Natural killer cell (primary cell): ENCODE measurements at regions not wholly inside any gene's neighbourhood (a gene's known extent, or its start where the extent isn't known, plus 50 kb on each side); places are given as distances from the start of the nearest gene placed in this dataset.
A peak's percentile ranks its signal among the peaks of the same experiment; 100 is the strongest.

Experiments
- ATAC-seq, 3 donors: fragments of 150-1000 bp in 2 of 3; fragments of 200-7000 bp in 1 of 3; cut with Tn5 transposase; 1 replicate in 1 of 3; 2 replicates in 2 of 3; pipeline ENCODE4 v1.10.0; 2021; ENCODE audit warnings: mild to moderate bottlenecking in 2 of 3, moderate library complexity in 2 of 3
- DNase-seq, 2 donors: peaks; one replicate each; pipeline versions ENCODE4 v3.0.0 to v3.0.0-alpha.2; 2013 to 2021; ENCODE audit warnings: mixed read lengths in 1 of 2
- H3K27ac ChIP-seq: one replicate; pipeline ENCODE4 v1.5.1; 2013; ENCODE audit warnings: mild to moderate bottlenecking, low read length
- H3K27me3 ChIP-seq: one replicate; pipeline ENCODE4 v1.6.1; 2013; ENCODE audit warnings: low read length; ENCODE audit not compliant: control insufficient read depth, insufficient read depth
- H3K36me3 ChIP-seq: one replicate; pipeline ENCODE4 v1.6.1; 2013; ENCODE audit warnings: low read length; ENCODE audit not compliant: control insufficient read depth, insufficient read depth
- H3K4me1 ChIP-seq: one replicate; pipeline ENCODE4 v1.6.1; 2013; ENCODE audit warnings: low read length; ENCODE audit not compliant: control insufficient read depth, insufficient read depth
- H3K4me3 ChIP-seq: one replicate; pipeline ENCODE4 v1.5.1; 2013; ENCODE audit warnings: low read length
- H3K9me3 ChIP-seq: one replicate; pipeline ENCODE4 v1.6.1; 2013; ENCODE audit warnings: low read length; ENCODE audit not compliant: control insufficient read depth, insufficient read depth
- H3K27ac Mint-ChIP-seq, 2 donors: one replicate each; pipeline ENCODE4 v1.8.0; 2022; ENCODE audit warnings: mild to moderate bottlenecking in 2 of 2, mixed read lengths in 2 of 2, moderate library complexity in 1 of 2
- H3K27me3 Mint-ChIP-seq, 2 donors: one replicate each; pipeline ENCODE4 v1.8.0; 2022; ENCODE audit warnings: low read depth in 2 of 2, mixed read lengths in 2 of 2
- H3K36me3 Mint-ChIP-seq: one replicate; pipeline ENCODE4 v1.8.0; 2022; ENCODE audit warnings: mixed read lengths
- H3K4me1 Mint-ChIP-seq, 2 donors: one replicate each; pipeline ENCODE4 v1.8.0; 2022; ENCODE audit warnings: mixed read lengths in 2 of 2
- H3K4me3 Mint-ChIP-seq: one replicate; pipeline ENCODE4 v1.8.0; 2022; ENCODE audit warnings: mild to moderate bottlenecking, moderate library complexity, mixed read lengths
- H3K9me3 Mint-ChIP-seq, 2 donors: one replicate each; pipeline ENCODE4 v1.8.0; 2022; ENCODE audit warnings: mixed read lengths in 2 of 2
- CTCF ChIP-seq: fragments of 200-600 bp; IDR thresholded peaks from one replicate; pipeline ENCODE4 v1.8.0; 2022; ENCODE audit warnings: antibody characterized with exemption
- WGBS: methylation state at CpG from one replicate; pipeline ENCODE4 v1.1.7; 2013; ENCODE audit warnings: missing lambda C conversion rate; ENCODE audit not compliant: insufficient coverage; 5-methylcytosine and 5-hydroxymethylcytosine counted together
- intact Hi-C: fragments of 100-400 bp; cut with micrococcal nuclease; formaldehyde crosslinking; loops from one replicate; pipeline ENCODE4 v1.14.2; 2022

GRCh38 chr11:62026739-62027370 lies 59.4 kb upstream of the FTH1 start:
- Histone ChIP-seq H3K27me3 (no peaks in the 10 kb centered on the region), H3K36me3 (no peaks in the 10 kb centered on the region), H3K27ac (peak overlapping the region; percentile 91), H3K4me1 (peaks cover 16% of the 10 kb centered on the region), H3K9me3 (no peaks in the 10 kb centered on the region), H3K4me3 (no peak overlapping the region)
- WGBS: 88% methylated on average over 6 of the region's 6 CpGs
- ATAC-seq: no peak
- H3K9me3 Mint-ChIP-seq: no peaks in the 10 kb centered on the region
- no peaks in the 10 kb centered on the region for H3K36me3 Mint-ChIP-seq
- intact Hi-C loops: loop anchor here (5.0 kb wide), 1 partner anchor 55 kb away; no protein-coding TSS in a partner anchor
- no peak overlapping the region for H3K4me3 Mint-ChIP-seq
- TF ChIP-seq CTCF: no peak
- DNase-seq: no peak
- no peaks in the 10 kb centered on the region for H3K27me3 Mint-ChIP-seq
- peaks cover 13 to 16% of the 10 kb centered on the region in 2 donors for H3K4me1 Mint-ChIP-seq
- peak overlapping the region; percentile 87 to 93 for H3K27ac Mint-ChIP-seq

GRCh38 chr11:62025487-62026105 lies 58.2 kb upstream of the FTH1 start:
- H3K4me3 ChIP-seq: no peak overlapping the region
- H3K36me3 ChIP-seq: no peaks in the 10 kb centered on the region
- 2% methylated on average over 13 of the region's 13 CpGs for WGBS

GRCh38 chr11:62024936-62025486 lies 57.6 kb upstream of the FTH1 start:
- peaks cover 13 to 16% of the 10 kb centered on the region in 2 donors for H3K4me1 Mint-ChIP-seq
- Histone ChIP-seq H3K27ac (peak overlapping the region; percentile 91), H3K27me3 (no peaks in the 10 kb centered on the region), H3K9me3 (peaks cover 7% of the 10 kb centered on the region), H3K4me1 (peaks cover 16% of the 10 kb centered on the region), H3K36me3 (no peaks in the 10 kb centered on the region), H3K4me3 (no peak overlapping the region)
- H3K36me3 Mint-ChIP-seq: peaks cover 8% of the 10 kb centered on the region
- H3K27ac Mint-ChIP-seq: peak overlapping the region; percentile 87 to 93
- intact Hi-C loops: loop anchor here (1.0 to 5.0 kb wide), 2 partner anchors 57 to 58 kb away; partner anchors contain the start of gene FTH1
- DNase-seq: no peak
- H3K4me3 Mint-ChIP-seq: peak overlapping the region; percentile 75
- H3K9me3 Mint-ChIP-seq: peaks cover 0 to 4% of the 10 kb centered on the region in 2 donors
- 64% methylated on average over 2 of the region's 6 CpGs for WGBS
- no peak for ATAC-seq
- no peak for TF ChIP-seq CTCF
- no peaks in the 10 kb centered on the region for H3K27me3 Mint-ChIP-seq

More at GRCh38 chr11:62025487-62026105, 58.2 kb upstream of the FTH1 start:
- Histone ChIP-seq H3K4me1 (peaks cover 16% of the 10 kb centered on the region), H3K9me3 (peaks cover 7% of the 10 kb centered on the region), H3K27me3 (no peaks in the 10 kb centered on the region), H3K27ac (peak overlapping the region; percentile 91)
- ATAC-seq (peak; percentile 82 to 93 (median 84)), DNase-seq (peak; percentile 70 to 96)
- Mint-ChIP-seq H3K27me3 (no peaks in the 10 kb centered on the region), H3K4me1 (peaks cover 13 to 16% of the 10 kb centered on the region in 2 donors), H3K27ac (peak overlapping the region; percentile 87 to 93), H3K36me3 (peaks cover 8% of the 10 kb centered on the region), H3K4me3 (peak overlapping the region; percentile 75), H3K9me3 (peaks cover 0 to 4% of the 10 kb centered on the region in 2 donors)
- TF ChIP-seq CTCF: no peak
- intact Hi-C loops: loop anchor here (1.0 to 5.0 kb wide), 2 partner anchors 57 to 58 kb away; partner anchors contain the start of gene FTH1
